ENCODE measurements at regions not wholly inside any gene's neighbourhood (a gene's known extent, or its start where the extent isn't known, plus 50 kb on each side); places are given as distances from the start of the nearest gene placed in this dataset.

- peaks cover 13 to 20% of the 10 kb centered on the region in 2 donors for H3K4me1 ChIP-seq (ENCODE audit: control insufficient read depth in 2 of 2, insufficient read depth in 2 of 2, low read length in 2 of 2)
- no peak overlapping the region for H3K4me3 ChIP-seq (ENCODE audit: low read length in 2 of 2)
- DNase-seq (ENCODE audit: low read depth in 6 of 9, low spot score in 9 of 9), result no peak
- H3K27me3 ChIP-seq (ENCODE audit: control insufficient read depth in 2 of 2, insufficient read depth in 1 of 2, low read length in 1 of 2), result no peaks in the 10 kb centered on the region
- no peaks in the 10 kb centered on the region for H3K36me3 ChIP-seq (ENCODE audit: control insufficient read depth in 2 of 2, insufficient read depth in 2 of 2, low read length in 1 of 2)
- no peak overlapping the region for H3K27ac ChIP-seq (ENCODE audit: low read depth in 1 of 2, low read length in 1 of 2)
- WGBS, result 88% methylated on average over 6 of the region's 6 CpGs
- H3K9me3 ChIP-seq (ENCODE audit: control insufficient read depth in 2 of 2, insufficient read depth in 1 of 2, low read length in 1 of 2), result no peaks in the 10 kb centered on the region
Measured at GRCh38 chr4:11342401-11342800, 86.3 kb downstream of the HS3ST1 start.

GRCh38 chr4:11341337-11342043 lies 87.2 kb downstream of the HS3ST1 start:
- Histone ChIP-seq H3K9me3 (ENCODE audit: control insufficient read depth in 2 of 2, insufficient read depth in 1 of 2, low read length in 1 of 2) (no peaks in the 10 kb centered on the region), H3K27ac (ENCODE audit: low read depth in 1 of 2, low read length in 1 of 2) (no peak overlapping the region), H3K4me3 (ENCODE audit: low read length in 2 of 2) (no peak overlapping the region), H3K36me3 (ENCODE audit: control insufficient read depth in 2 of 2, insufficient read depth in 2 of 2, low read length in 1 of 2) (no peaks in the 10 kb centered on the region), H3K4me1 (ENCODE audit: control insufficient read depth in 2 of 2, insufficient read depth in 2 of 2, low read length in 2 of 2) (peaks cover 13 to 20% of the 10 kb centered on the region in 2 donors), H3K27me3 (ENCODE audit: control insufficient read depth in 2 of 2, insufficient read depth in 1 of 2, low read length in 1 of 2) (no peaks in the 10 kb centered on the region)
- 95% methylated on average over 6 of the region's 6 CpGs for WGBS
- DNase-seq (ENCODE audit: low read depth in 6 of 9, low spot score in 9 of 9), result no peak

- Histone ChIP-seq H3K9me3 (ENCODE audit: control insufficient read depth in 2 of 2, insufficient read depth in 1 of 2, low read length in 1 of 2) (no peaks in the 10 kb centered on the region), H3K4me3 (ENCODE audit: low read length in 2 of 2) (no peak overlapping the region), H3K36me3 (ENCODE audit: control insufficient read depth in 2 of 2, insufficient read depth in 2 of 2, low read length in 1 of 2) (no peaks in the 10 kb centered on the region), H3K27me3 (ENCODE audit: control insufficient read depth in 2 of 2, insufficient read depth in 1 of 2, low read length in 1 of 2) (no peaks in the 10 kb centered on the region), H3K27ac (ENCODE audit: low read depth in 1 of 2, low read length in 1 of 2) (peak overlapping the region in 1 of 2 donors; percentile 56), H3K4me1 (ENCODE audit: control insufficient read depth in 2 of 2, insufficient read depth in 2 of 2, low read length in 2 of 2) (peaks cover 13 to 20% of the 10 kb centered on the region in 2 donors)
- 55% methylated on average over 5 of the region's 5 CpGs for WGBS
- peak in 6 of 9 donors; percentile 13 to 64 (median 36) for DNase-seq (ENCODE audit: low read depth in 6 of 9, low spot score in 9 of 9)
Measured at GRCh38 chr4:11338956-11339782, 89.5 kb downstream of the HS3ST1 start.

GRCh38 chr4:11337287-11337686 lies 91.4 kb downstream of the HS3ST1 start:
- Histone ChIP-seq H3K36me3 (ENCODE audit: control insufficient read depth in 2 of 2, insufficient read depth in 2 of 2, low read length in 1 of 2) (no peaks in the 10 kb centered on the region), H3K4me3 (ENCODE audit: low read length in 2 of 2) (no peak overlapping the region), H3K27me3 (ENCODE audit: control insufficient read depth in 2 of 2, insufficient read depth in 1 of 2, low read length in 1 of 2) (no peaks in the 10 kb centered on the region), H3K4me1 (ENCODE audit: control insufficient read depth in 2 of 2, insufficient read depth in 2 of 2, low read length in 2 of 2) (peaks cover 13 to 20% of the 10 kb centered on the region in 2 donors), H3K27ac (ENCODE audit: low read depth in 1 of 2, low read length in 1 of 2) (no peak overlapping the region), H3K9me3 (ENCODE audit: control insufficient read depth in 2 of 2, insufficient read depth in 1 of 2, low read length in 1 of 2) (no peaks in the 10 kb centered on the region)
- WGBS, result 76% methylated on average over 1 of the region's 1 CpG
- no peak for DNase-seq (ENCODE audit: low read depth in 6 of 9, low spot score in 9 of 9)

GRCh38 chr4:11336435-11336834 lies 92.3 kb downstream of the HS3ST1 start:
- no peaks in the 10 kb centered on the region for H3K9me3 ChIP-seq (ENCODE audit: control insufficient read depth in 2 of 2, insufficient read depth in 1 of 2, low read length in 1 of 2)
- H3K36me3 ChIP-seq (ENCODE audit: control insufficient read depth in 2 of 2, insufficient read depth in 2 of 2, low read length in 1 of 2), result no peaks in the 10 kb centered on the region
- DNase-seq (ENCODE audit: low read depth in 6 of 9, low spot score in 9 of 9), result no peak
- H3K4me1 ChIP-seq (ENCODE audit: control insufficient read depth in 2 of 2, insufficient read depth in 2 of 2, low read length in 2 of 2), result peaks cover 13 to 20% of the 10 kb centered on the region in 2 donors
- WGBS, result 96% methylated on average over 4 of the region's 4 CpGs
- no peak overlapping the region for H3K27ac ChIP-seq (ENCODE audit: low read depth in 1 of 2, low read length in 1 of 2)
- no peaks in the 10 kb centered on the region for H3K27me3 ChIP-seq (ENCODE audit: control insufficient read depth in 2 of 2, insufficient read depth in 1 of 2, low read length in 1 of 2)
- no peak overlapping the region for H3K4me3 ChIP-seq (ENCODE audit: low read length in 2 of 2)

GRCh38 chr4:11334887-11335286 lies 93.8 kb downstream of the HS3ST1 start:
- over 99% methylated on average over 4 of the region's 4 CpGs for WGBS
- H3K9me3 ChIP-seq (ENCODE audit: control insufficient read depth in 2 of 2, insufficient read depth in 1 of 2, low read length in 1 of 2), result no peaks in the 10 kb centered on the region
- H3K36me3 ChIP-seq (ENCODE audit: control insufficient read depth in 2 of 2, insufficient read depth in 2 of 2, low read length in 1 of 2), result no peaks in the 10 kb centered on the region

GRCh38 chr4:11328401-11328800 lies 100.3 kb downstream of the HS3ST1 start:
- 94% methylated on average over 2 of the region's 2 CpGs for WGBS
- Histone ChIP-seq H3K27me3 (ENCODE audit: control insufficient read depth in 2 of 2, insufficient read depth in 1 of 2, low read length in 1 of 2) (no peaks in the 10 kb centered on the region), H3K4me3 (ENCODE audit: low read length in 2 of 2) (no peak overlapping the region), H3K36me3 (ENCODE audit: control insufficient read depth in 2 of 2, insufficient read depth in 2 of 2, low read length in 1 of 2) (no peaks in the 10 kb centered on the region), H3K27ac (ENCODE audit: low read depth in 1 of 2, low read length in 1 of 2) (no peak overlapping the region), H3K9me3 (ENCODE audit: control insufficient read depth in 2 of 2, insufficient read depth in 1 of 2, low read length in 1 of 2) (peaks cover 4 to 10% of the 10 kb centered on the region in 2 donors), H3K4me1 (ENCODE audit: control insufficient read depth in 2 of 2, insufficient read depth in 2 of 2, low read length in 2 of 2) (peaks cover 10 to 12% of the 10 kb centered on the region in 2 donors)
- no peak for DNase-seq (ENCODE audit: low read depth in 6 of 9, low spot score in 9 of 9)

More at GRCh38 chr4:11334887-11335286, 93.8 kb downstream of the HS3ST1 start:
- H3K27ac ChIP-seq (ENCODE audit: low read depth in 1 of 2, low read length in 1 of 2), result no peak overlapping the region
- no peak overlapping the region for H3K4me3 ChIP-seq (ENCODE audit: low read length in 2 of 2)
- H3K27me3 ChIP-seq (ENCODE audit: control insufficient read depth in 2 of 2, insufficient read depth in 1 of 2, low read length in 1 of 2), result no peaks in the 10 kb centered on the region
- H3K4me1 ChIP-seq (ENCODE audit: control insufficient read depth in 2 of 2, insufficient read depth in 2 of 2, low read length in 2 of 2), result peaks cover 7 to 14% of the 10 kb centered on the region in 2 donors
- no peak for DNase-seq (ENCODE audit: low read depth in 6 of 9, low spot score in 9 of 9)

- H3K27ac ChIP-seq (ENCODE audit: low read depth in 1 of 2, low read length in 1 of 2), result peak overlapping the region in 1 of 2 donors; percentile 71
- WGBS, result 21% methylated on average over 2 of the region's 2 CpGs
- peaks cover 4 to 16% of the 10 kb centered on the region in 2 donors for H3K9me3 ChIP-seq (ENCODE audit: control insufficient read depth in 2 of 2, insufficient read depth in 1 of 2, low read length in 1 of 2)
- DNase-seq (ENCODE audit: low read depth in 6 of 9, low spot score in 9 of 9), result peak in 6 of 9 donors; percentile 18 to 75 (median 41)
- H3K4me1 ChIP-seq (ENCODE audit: control insufficient read depth in 2 of 2, insufficient read depth in 2 of 2, low read length in 2 of 2), result peaks cover 10 to 12% of the 10 kb centered on the region in 2 donors
- H3K36me3 ChIP-seq (ENCODE audit: control insufficient read depth in 2 of 2, insufficient read depth in 2 of 2, low read length in 1 of 2), result no peaks in the 10 kb centered on the region
- H3K4me3 ChIP-seq (ENCODE audit: low read length in 2 of 2), result no peak overlapping the region
- H3K27me3 ChIP-seq (ENCODE audit: control insufficient read depth in 2 of 2, insufficient read depth in 1 of 2, low read length in 1 of 2), result no peaks in the 10 kb centered on the region
Measured at GRCh38 chr4:11326021-11326420, 102.7 kb downstream of the HS3ST1 start.

GRCh38 chr4:11323771-11324170 lies 104.9 kb downstream of the HS3ST1 start:
- Histone ChIP-seq H3K9me3 (ENCODE audit: control insufficient read depth in 2 of 2, insufficient read depth in 1 of 2, low read length in 1 of 2) (peaks cover 4 to 16% of the 10 kb centered on the region in 2 donors), H3K4me3 (ENCODE audit: low read length in 2 of 2) (no peak overlapping the region), H3K36me3 (ENCODE audit: control insufficient read depth in 2 of 2, insufficient read depth in 2 of 2, low read length in 1 of 2) (no peaks in the 10 kb centered on the region), H3K27me3 (ENCODE audit: control insufficient read depth in 2 of 2, insufficient read depth in 1 of 2, low read length in 1 of 2) (no peaks in the 10 kb centered on the region), H3K4me1 (ENCODE audit: control insufficient read depth in 2 of 2, insufficient read depth in 2 of 2, low read length in 2 of 2) (peaks cover 10 to 12% of the 10 kb centered on the region in 2 donors), H3K27ac (ENCODE audit: low read depth in 1 of 2, low read length in 1 of 2) (no peak overlapping the region)
- no peak for DNase-seq (ENCODE audit: low read depth in 6 of 9, low spot score in 9 of 9)

Data from thymus (tissue), 11 donors.